DND-41 (cell line): ENCODE measurements at regions not wholly inside any gene's neighbourhood (a gene's known extent, or its start where the extent isn't known, plus 50 kb on each side); places are given as distances from the start of the nearest gene placed in this dataset.

Experiments
- ATAC-seq: fragments of 200-7000 bp; cut with Tn5 transposase; 3 replicates; pipeline ENCODE4 v1.9.1; 2021; ENCODE audit warnings: low read depth; ENCODE audit not compliant: insufficient read depth
- DNase-seq: peaks from one replicate; pipeline ENCODE4 v3.0.0-alpha.2; 2020
- H2AFZ ChIP-seq: 2 replicates; pipeline ENCODE4 v1.6.0; 2012; ENCODE audit warnings: low read depth, low read length
- H3K27ac ChIP-seq: 2 replicates; pipeline ENCODE4 v1.5.1; 2012; ENCODE audit warnings: low read length, inconsistent platforms
- H3K27me3 ChIP-seq: fragments of 200-600 bp; sonication (generic); 2 replicates; pipeline ENCODE4 v1.6.0; 2012; ENCODE audit warnings: low read length, mild to moderate bottlenecking, inconsistent platforms; ENCODE audit not compliant: insufficient read depth, poor library complexity
- H3K36me3 ChIP-seq: 2 replicates; pipeline ENCODE4 v1.5.1; 2012; ENCODE audit warnings: low read length, inconsistent platforms; ENCODE audit not compliant: insufficient read depth
- H3K4me1 ChIP-seq: 2 replicates; pipeline ENCODE4 v1.5.1; 2012; ENCODE audit warnings: mild to moderate bottlenecking, low read length; ENCODE audit not compliant: insufficient read depth
- H3K4me2 ChIP-seq: 2 replicates; pipeline ENCODE4 v1.6.0; 2012; ENCODE audit warnings: mild to moderate bottlenecking, moderate library complexity, low read length, inconsistent platforms; ENCODE audit not compliant: insufficient read depth
- H3K4me3 ChIP-seq, 2 experiments: fragments of 200-600 bp in 1 of 2; shearing (Covaris generic) in 1 of 2; 2 replicates each; pipeline ENCODE4 v1.5.1; 2012 to 2016; ENCODE audit warnings: inconsistent platforms in 2 of 2, low read length in 2 of 2, mild to moderate bottlenecking in 2 of 2, low read depth in 1 of 2, moderate library complexity in 1 of 2
- H3K79me2 ChIP-seq: 2 replicates; pipeline ENCODE4 v1.6.0; 2012; ENCODE audit warnings: low read length, inconsistent platforms; ENCODE audit not compliant: insufficient read depth
- H3K9ac ChIP-seq: 2 replicates; pipeline ENCODE4 v1.6.0; 2012; ENCODE audit warnings: low read depth, mild to moderate bottlenecking, inconsistent platforms, low read length, moderate library complexity
- H3K9me3 ChIP-seq: 2 replicates; pipeline ENCODE4 v1.5.1; 2012; ENCODE audit warnings: low read length, moderate library complexity, mild to moderate bottlenecking, inconsistent platforms; ENCODE audit not compliant: insufficient read depth, severe bottlenecking
- H4K20me1 ChIP-seq: 2 replicates; pipeline ENCODE4 v1.6.0; 2012; ENCODE audit warnings: low read length; ENCODE audit not compliant: insufficient read depth
- EZH2 ChIP-seq: IDR thresholded peaks from 3 replicates; pipeline ENCODE4 v1.6.1; 2012; ENCODE audit warnings: borderline replicate concordance, low read depth, mild to moderate bottlenecking, moderate library complexity, low read length, inconsistent platforms; ENCODE audit not compliant: severe bottlenecking
- TF ChIP-seq, protein P1 (sequence below): IDR thresholded peaks from 2 replicates; pipeline ENCODE4 v1.5.1; 2012; ENCODE audit warnings: borderline replicate concordance, low read length, moderate library complexity, mild to moderate bottlenecking; ENCODE audit not compliant: poor library complexity, severe bottlenecking; ENCODE audit errors: extremely low read depth

DNA sequence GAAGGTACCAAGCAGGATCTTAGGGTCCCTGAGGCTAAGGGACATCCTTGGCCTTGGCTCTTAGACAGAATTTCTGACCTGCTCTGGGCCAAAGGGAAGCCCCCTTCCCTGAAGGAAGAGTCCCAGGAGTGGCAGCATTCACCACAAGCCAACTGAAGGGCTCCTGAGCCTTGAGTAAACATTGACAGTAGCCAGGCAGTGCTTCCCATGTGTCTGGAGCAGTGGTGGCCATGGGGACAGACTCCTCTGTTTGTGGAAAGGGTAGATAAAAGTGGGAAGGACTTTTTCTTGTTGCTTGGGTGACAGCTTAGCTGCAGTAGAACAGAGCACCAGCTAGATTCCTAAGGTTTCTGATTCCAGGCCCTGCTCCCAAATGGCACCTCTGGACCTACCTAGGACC lies 61.4 kb upstream of the VLDLR start:
- Histone ChIP-seq H3K27me3 (no peaks in the 10 kb centered on the region), H3K36me3 (no peaks in the 10 kb centered on the region), H3K79me2 (no peaks in the 10 kb centered on the region), H4K20me1 (no peaks in the 10 kb centered on the region), H3K27ac (no peak overlapping the region), H3K4me1 (no peaks in the 10 kb centered on the region), H3K9ac (no peak overlapping the region), H3K4me3 (no peak overlapping the region), H3K9me3 (no peaks in the 10 kb centered on the region), H2AFZ (no peak overlapping the region), H3K4me2 (no peak overlapping the region)
- TF ChIP-seq, protein P1, sequence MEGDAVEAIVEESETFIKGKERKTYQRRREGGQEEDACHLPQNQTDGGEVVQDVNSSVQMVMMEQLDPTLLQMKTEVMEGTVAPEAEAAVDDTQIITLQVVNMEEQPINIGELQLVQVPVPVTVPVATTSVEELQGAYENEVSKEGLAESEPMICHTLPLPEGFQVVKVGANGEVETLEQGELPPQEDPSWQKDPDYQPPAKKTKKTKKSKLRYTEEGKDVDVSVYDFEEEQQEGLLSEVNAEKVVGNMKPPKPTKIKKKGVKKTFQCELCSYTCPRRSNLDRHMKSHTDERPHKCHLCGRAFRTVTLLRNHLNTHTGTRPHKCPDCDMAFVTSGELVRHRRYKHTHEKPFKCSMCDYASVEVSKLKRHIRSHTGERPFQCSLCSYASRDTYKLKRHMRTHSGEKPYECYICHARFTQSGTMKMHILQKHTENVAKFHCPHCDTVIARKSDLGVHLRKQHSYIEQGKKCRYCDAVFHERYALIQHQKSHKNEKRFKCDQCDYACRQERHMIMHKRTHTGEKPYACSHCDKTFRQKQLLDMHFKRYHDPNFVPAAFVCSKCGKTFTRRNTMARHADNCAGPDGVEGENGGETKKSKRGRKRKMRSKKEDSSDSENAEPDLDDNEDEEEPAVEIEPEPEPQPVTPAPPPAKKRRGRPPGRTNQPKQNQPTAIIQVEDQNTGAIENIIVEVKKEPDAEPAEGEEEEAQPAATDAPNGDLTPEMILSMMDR = no peak
- TF ChIP-seq EZH2 = no peak
- DNase-seq = no peak
- ATAC-seq = no peak

DNA sequence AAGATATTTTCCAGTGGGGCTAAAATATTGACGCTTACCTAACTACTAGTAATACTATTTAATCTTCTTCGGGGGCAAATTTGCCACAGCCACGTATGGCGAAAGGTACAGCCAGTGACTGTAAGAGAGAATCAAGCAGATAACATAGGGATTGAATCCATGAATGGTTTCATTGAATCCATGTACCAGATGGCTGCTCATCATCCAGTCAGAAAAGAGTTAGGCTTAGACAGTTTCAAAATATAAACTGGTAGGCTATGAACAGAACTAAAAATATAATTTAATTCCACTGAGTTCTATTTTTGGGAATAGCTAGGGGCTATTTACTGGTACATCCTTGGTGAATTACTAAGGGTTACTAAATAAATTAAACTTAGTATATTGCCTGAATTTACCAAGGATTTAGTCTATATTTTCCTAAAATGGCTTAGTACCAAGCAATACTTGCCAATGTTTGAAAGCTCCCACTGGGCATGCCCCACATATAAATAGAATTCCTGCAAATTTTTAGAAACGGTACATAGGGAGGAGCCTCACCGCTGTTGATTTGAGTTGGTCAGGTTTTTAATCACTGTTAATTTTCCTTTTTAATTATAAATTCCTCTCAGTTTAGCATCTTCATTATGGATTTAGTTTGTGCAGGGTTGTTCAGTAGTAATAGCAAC lies 55.8 kb upstream of the VLDLR start:
- TF ChIP-seq, protein P1 = no peak
- TF ChIP-seq EZH2 = no peak
- Histone ChIP-seq H3K27me3 (no peaks in the 10 kb centered on the region), H3K9ac (no peak overlapping the region), H3K79me2 (no peaks in the 10 kb centered on the region), H3K27ac (no peak overlapping the region), H4K20me1 (no peaks in the 10 kb centered on the region), H3K9me3 (no peaks in the 10 kb centered on the region), H3K4me2 (no peak overlapping the region), H3K4me1 (no peaks in the 10 kb centered on the region), H3K4me3 (no peak overlapping the region), H2AFZ (no peak overlapping the region), H3K36me3 (no peaks in the 10 kb centered on the region)
- ATAC-seq = no peak
- DNase-seq = no peak

DNA sequence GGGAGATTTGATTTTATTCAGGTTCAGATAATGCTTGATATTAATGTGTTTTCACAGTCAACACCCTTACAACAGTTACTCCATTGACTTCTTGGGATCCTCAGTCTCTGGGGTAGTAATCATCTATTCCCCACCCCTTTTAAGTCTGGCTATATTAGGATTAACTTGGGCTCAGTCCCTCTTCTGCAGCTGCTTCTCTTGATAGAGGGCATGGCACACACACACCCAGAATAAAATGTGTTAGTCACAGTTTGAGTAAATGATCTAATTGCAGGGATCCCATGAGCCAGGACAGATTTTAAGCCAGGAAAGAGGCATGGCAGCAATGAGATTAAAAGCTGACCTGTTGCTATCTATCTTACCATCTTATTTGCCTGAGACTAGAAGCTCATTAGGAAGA lies 53.7 kb upstream of the VLDLR start:
- Histone ChIP-seq H3K27me3 (no peaks in the 10 kb centered on the region), H3K36me3 (no peaks in the 10 kb centered on the region), H3K4me1 (no peaks in the 10 kb centered on the region), H3K79me2 (no peaks in the 10 kb centered on the region), H4K20me1 (no peaks in the 10 kb centered on the region), H3K9me3 (no peaks in the 10 kb centered on the region), H3K4me2 (no peak overlapping the region), H3K4me3 (no peak overlapping the region), H2AFZ (no peak overlapping the region), H3K9ac (no peak overlapping the region), H3K27ac (no peak overlapping the region)
- ATAC-seq (no peak), DNase-seq (no peak)
- TF ChIP-seq EZH2 = no peak
- TF ChIP-seq, protein P1 = no peak
